ENCODE measurements at regions not wholly inside any gene's neighbourhood (a gene's known extent, or its start where the extent isn't known, plus 50 kb on each side); places are given as distances from the start of the nearest gene placed in this dataset.

DNA sequence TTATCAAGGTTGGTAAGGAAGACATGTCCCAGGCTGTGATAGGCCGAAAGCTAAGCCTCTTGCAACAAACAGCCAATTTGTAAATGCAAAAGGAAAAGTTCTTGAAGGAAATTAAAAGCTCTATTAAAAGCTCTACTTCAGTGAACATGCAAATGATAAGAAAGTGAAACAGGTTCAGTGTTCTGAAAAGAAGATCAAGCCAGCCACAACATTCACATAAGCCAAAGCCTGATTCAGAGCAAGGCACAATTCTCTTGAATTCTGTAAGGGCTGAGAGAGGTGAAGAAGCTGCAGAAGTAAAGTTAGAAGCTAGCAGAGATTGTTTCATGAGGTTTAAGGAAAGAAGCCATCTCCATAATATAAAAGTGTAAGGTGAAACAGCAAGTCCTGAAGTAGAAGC, 1259.5 kb upstream of the PIK3C3 start:
- CTCF ChIA-PET = no interaction called here

DNA sequence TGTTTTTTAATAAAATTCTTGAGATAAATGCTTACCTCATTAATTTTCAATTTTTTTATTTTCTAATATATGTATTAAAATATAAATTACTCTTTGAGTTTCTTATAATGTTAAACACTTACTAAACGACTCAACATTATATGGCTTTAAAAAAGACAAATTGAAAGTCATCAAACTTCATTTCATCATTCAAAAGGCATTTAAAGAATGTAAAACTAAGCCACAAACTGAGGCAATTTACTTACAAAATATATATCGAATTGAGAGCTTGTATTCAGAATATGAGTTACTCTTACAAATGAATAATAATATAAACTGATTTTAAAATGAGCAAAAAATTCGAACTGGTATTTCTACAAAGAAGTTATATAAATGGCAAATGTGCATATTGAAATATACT, 1262.2 kb upstream of the PIK3C3 start:
- Histone ChIP-seq H4K20me1 (ENCODE audit: low read length) (no peaks in the 10 kb centered on the region), H3K9me2 (replicated peaks; ENCODE audit: low read length) (no peaks in the 10 kb centered on the region), H3K79me2 (ENCODE audit: low read length) (no peaks in the 10 kb centered on the region), H2AFZ (ENCODE audit: low read length) (no peak overlapping the region), H3K4me1 (ENCODE audit: insufficient read depth, low read length) (no peaks in the 10 kb centered on the region), H3K4me2 (ENCODE audit: low read length) (no peak overlapping the region), H3K9me3 (ENCODE audit: low read length) (no peaks in the 10 kb centered on the region), H3K9ac (ENCODE audit: low read length) (no peak overlapping the region), H3F3A (ENCODE audit: low read length, unreplicated experiment) (no peaks in the 10 kb centered on the region), H3K27ac (ENCODE audit: low read length) (no peak overlapping the region), H3K4me3 (ENCODE audit: low read length) (no peak overlapping the region), H3K27me3 (ENCODE audit: low read length) (no peaks in the 10 kb centered on the region), H3K36me3 (ENCODE audit: low read depth, low read length) (no peaks in the 10 kb centered on the region)
- ChIA-PET CTCF (no interaction called here), POLR2A (ENCODE audit: unreplicated experiment) (no interaction called here)
- TF ChIP-seq EZH2phosphoT487 (IDR thresholded peaks at IDR 0.05; ENCODE audit: borderline replicate concordance, low read length) = no peak
- TF ChIP-seq, protein P1, sequence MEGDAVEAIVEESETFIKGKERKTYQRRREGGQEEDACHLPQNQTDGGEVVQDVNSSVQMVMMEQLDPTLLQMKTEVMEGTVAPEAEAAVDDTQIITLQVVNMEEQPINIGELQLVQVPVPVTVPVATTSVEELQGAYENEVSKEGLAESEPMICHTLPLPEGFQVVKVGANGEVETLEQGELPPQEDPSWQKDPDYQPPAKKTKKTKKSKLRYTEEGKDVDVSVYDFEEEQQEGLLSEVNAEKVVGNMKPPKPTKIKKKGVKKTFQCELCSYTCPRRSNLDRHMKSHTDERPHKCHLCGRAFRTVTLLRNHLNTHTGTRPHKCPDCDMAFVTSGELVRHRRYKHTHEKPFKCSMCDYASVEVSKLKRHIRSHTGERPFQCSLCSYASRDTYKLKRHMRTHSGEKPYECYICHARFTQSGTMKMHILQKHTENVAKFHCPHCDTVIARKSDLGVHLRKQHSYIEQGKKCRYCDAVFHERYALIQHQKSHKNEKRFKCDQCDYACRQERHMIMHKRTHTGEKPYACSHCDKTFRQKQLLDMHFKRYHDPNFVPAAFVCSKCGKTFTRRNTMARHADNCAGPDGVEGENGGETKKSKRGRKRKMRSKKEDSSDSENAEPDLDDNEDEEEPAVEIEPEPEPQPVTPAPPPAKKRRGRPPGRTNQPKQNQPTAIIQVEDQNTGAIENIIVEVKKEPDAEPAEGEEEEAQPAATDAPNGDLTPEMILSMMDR (conservative IDR thresholded peaks at IDR 0.05; ENCODE audit: low read depth, low read length) = no peak
- intact Hi-C loops (cut with micrococcal nuclease) = no loop called here
- no TSS peak for BruUV-seq (replicated peaks)
- no peak for DNase-seq
- no peak for ATAC-seq

More for the DNA sequence above, 1259.5 kb upstream of the PIK3C3 start:
- Histone ChIP-seq H3K4me1 (ENCODE audit: insufficient read depth, low read length) (no peaks in the 10 kb centered on the region), H3K9me2 (replicated peaks; ENCODE audit: low read length) (no peaks in the 10 kb centered on the region), H4K20me1 (ENCODE audit: low read length) (no peaks in the 10 kb centered on the region), H3K36me3 (ENCODE audit: low read depth, low read length) (no peaks in the 10 kb centered on the region), H3F3A (ENCODE audit: low read length, unreplicated experiment) (no peaks in the 10 kb centered on the region), H3K4me2 (ENCODE audit: low read length) (no peak overlapping the region), H3K9me3 (ENCODE audit: low read length) (no peaks in the 10 kb centered on the region), H3K79me2 (ENCODE audit: low read length) (no peaks in the 10 kb centered on the region), H3K9ac (ENCODE audit: low read length) (no peak overlapping the region), H3K27me3 (ENCODE audit: low read length) (no peaks in the 10 kb centered on the region), H3K4me3 (ENCODE audit: low read length) (no peak overlapping the region), H2AFZ (ENCODE audit: low read length) (no peak overlapping the region), H3K27ac (ENCODE audit: low read length) (no peak overlapping the region)
- intact Hi-C loops (cut with micrococcal nuclease) = no loop called here
- POLR2A ChIA-PET (ENCODE audit: unreplicated experiment) = no interaction called here
- TF ChIP-seq EZH2 (IDR thresholded peaks at IDR 0.05; ENCODE audit: low read length, unreplicated experiment) = no peak
- no peak for TF ChIP-seq EZH2phosphoT487 (IDR thresholded peaks at IDR 0.05; ENCODE audit: borderline replicate concordance, low read length)
- TF ChIP-seq, protein P1 (conservative IDR thresholded peaks at IDR 0.05; ENCODE audit: low read depth, low read length) = no peak
- ATAC-seq (no peak), DNase-seq (no peak)
- BruUV-seq (replicated peaks) = no TSS peak

DNA sequence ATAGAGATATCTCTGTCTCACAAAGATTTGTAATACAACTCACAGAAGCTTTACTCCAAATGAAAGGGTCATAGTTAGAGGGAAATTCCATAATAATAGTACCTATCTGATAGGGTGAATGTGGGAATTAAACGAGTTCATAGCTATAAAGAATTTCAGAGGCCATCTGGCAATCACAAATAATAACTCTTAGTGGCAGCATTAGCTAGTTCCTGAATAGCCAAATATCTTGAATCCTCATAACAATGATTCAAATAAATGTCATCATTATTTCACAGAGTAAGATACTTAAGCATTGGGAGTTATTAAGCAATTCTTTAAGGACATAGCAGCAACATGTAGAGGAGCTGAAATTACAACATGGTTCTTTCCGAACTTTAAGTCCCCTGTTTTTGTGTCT, 1265.0 kb upstream of the PIK3C3 start:
- POLR2A ChIA-PET (ENCODE audit: unreplicated experiment) = no interaction called here

More for the DNA sequence above, 1265.0 kb upstream of the PIK3C3 start:
- no peaks in the 10 kb centered on the region for H3K79me2 ChIP-seq (ENCODE audit: low read length)
- ATAC-seq (no peak), DNase-seq (no peak)
- H3K9me3 ChIP-seq (ENCODE audit: low read length) = no peaks in the 10 kb centered on the region
- H3K27ac ChIP-seq (ENCODE audit: low read length) = no peak overlapping the region
- no peaks in the 10 kb centered on the region for H3K4me1 ChIP-seq (ENCODE audit: insufficient read depth, low read length)
- CTCF ChIA-PET = no interaction called here
- intact Hi-C loops (cut with micrococcal nuclease) = no loop called here
- H3K4me3 ChIP-seq (ENCODE audit: low read length) = no peak overlapping the region
- no peaks in the 10 kb centered on the region for H3K36me3 ChIP-seq (ENCODE audit: low read depth, low read length)
- no peaks in the 10 kb centered on the region for H3F3A ChIP-seq (ENCODE audit: low read length, unreplicated experiment)
- TF ChIP-seq, protein P1 (conservative IDR thresholded peaks at IDR 0.05; ENCODE audit: low read depth, low read length) = no peak
- TF ChIP-seq EZH2 (IDR thresholded peaks at IDR 0.05; ENCODE audit: low read length, unreplicated experiment) (no peak), EZH2phosphoT487 (IDR thresholded peaks at IDR 0.05; ENCODE audit: borderline replicate concordance, low read length) (no peak)
- H3K4me2 ChIP-seq (ENCODE audit: low read length) = no peak overlapping the region
- H2AFZ ChIP-seq (ENCODE audit: low read length) = no peak overlapping the region
- no peaks in the 10 kb centered on the region for H4K20me1 ChIP-seq (ENCODE audit: low read length)
- no peaks in the 10 kb centered on the region for H3K9me2 ChIP-seq (replicated peaks; ENCODE audit: low read length)
- H3K27me3 ChIP-seq (ENCODE audit: low read length) = no peaks in the 10 kb centered on the region
- BruUV-seq (replicated peaks) = no TSS peak
- no peak overlapping the region for H3K9ac ChIP-seq (ENCODE audit: low read length)
